A673 (cell line): ENCODE measurements at regions not wholly inside any gene's neighbourhood (a gene's known extent, or its start where the extent isn't known, plus 50 kb on each side); places are given as distances from the start of the nearest gene placed in this dataset.

Experiments used
- EZH2 ChIP-seq: fragments of 200-600 bp; sonication (generic); IDR thresholded peaks from 2 replicates; pipeline ENCODE4 v1.6.1; 2017; ENCODE audit warnings: borderline replicate concordance, low read depth, mild to moderate bottlenecking, mixed read lengths, antibody characterized with exemption, low read length; ENCODE audit not compliant: poor library complexity, severe bottlenecking
- TF ChIP-seq, protein P1 (sequence below): fragments of 300-800, 200-600 bp; sonication (generic); conservative IDR thresholded peaks from 2 replicates; pipeline ENCODE4 v1.5.1; 2017; ENCODE audit warnings: low read depth, mild to moderate bottlenecking, antibody characterized with exemption, low read length, moderate library complexity, mixed read lengths

DNA sequence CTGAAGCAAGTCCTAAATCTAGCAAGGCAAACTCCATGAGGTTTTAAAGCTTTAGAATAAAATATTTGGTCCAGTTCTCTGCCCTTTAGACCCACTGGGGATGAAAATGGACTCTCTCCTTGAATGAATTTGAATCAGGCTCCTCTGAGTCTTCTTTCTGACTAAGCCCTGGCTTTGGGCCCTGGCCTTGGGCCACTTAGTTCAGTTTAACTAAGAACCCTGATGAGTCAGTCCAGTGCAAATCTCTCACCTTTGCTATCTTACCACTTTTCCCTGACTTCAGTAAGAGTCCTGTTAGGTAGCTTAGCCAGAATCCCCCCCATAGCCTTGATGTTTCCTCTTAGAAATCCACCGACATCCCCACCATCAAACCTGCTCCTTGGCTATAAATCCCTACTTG is 427.5 kb downstream of the SNAPC1 start:
- TF ChIP-seq, protein P1, sequence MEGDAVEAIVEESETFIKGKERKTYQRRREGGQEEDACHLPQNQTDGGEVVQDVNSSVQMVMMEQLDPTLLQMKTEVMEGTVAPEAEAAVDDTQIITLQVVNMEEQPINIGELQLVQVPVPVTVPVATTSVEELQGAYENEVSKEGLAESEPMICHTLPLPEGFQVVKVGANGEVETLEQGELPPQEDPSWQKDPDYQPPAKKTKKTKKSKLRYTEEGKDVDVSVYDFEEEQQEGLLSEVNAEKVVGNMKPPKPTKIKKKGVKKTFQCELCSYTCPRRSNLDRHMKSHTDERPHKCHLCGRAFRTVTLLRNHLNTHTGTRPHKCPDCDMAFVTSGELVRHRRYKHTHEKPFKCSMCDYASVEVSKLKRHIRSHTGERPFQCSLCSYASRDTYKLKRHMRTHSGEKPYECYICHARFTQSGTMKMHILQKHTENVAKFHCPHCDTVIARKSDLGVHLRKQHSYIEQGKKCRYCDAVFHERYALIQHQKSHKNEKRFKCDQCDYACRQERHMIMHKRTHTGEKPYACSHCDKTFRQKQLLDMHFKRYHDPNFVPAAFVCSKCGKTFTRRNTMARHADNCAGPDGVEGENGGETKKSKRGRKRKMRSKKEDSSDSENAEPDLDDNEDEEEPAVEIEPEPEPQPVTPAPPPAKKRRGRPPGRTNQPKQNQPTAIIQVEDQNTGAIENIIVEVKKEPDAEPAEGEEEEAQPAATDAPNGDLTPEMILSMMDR, result no peak
- TF ChIP-seq EZH2, result no peak
